Body of pancreas (tissue), 4 donors: ENCODE measurements at regions not wholly inside any gene's neighbourhood (a gene's known extent, or its start where the extent isn't known, plus 50 kb on each side); places are given as distances from the start of the nearest gene placed in this dataset.
"Not testable (repeated sequence)": the region's sequence is repeated elsewhere in the genome, so short reads cannot be mapped to it uniquely, and the experiment has no call there.

ENCODE experiments used
- ATAC-seq: fragments of 150-250 bp; one replicate; pipeline ENCODE4 v1.9.1; 2016
- DNase-seq, 4 donors: peaks; one replicate each; pipeline ENCODE4 v3.0.0-alpha.2; 2019
- H3K27ac ChIP-seq, 4 donors: fragments of 200-600 bp; sonication (generic); 1 replicate in 3 of 4; 2 replicates in 1 of 4; pipeline versions ENCODE4 v1.5.1 to v1.6.1; 2016 to 2019; ENCODE audit warnings: mild to moderate bottlenecking in 1 of 4, mixed read lengths in 1 of 4, moderate library complexity in 1 of 4
- H3K27me3 ChIP-seq, 2 donors: fragments of 200-600 bp; sonication (generic); one replicate each; pipeline ENCODE4 v1.6.0; 2016; ENCODE audit warnings: mild to moderate bottlenecking in 1 of 2
- H3K36me3 ChIP-seq, 2 donors: fragments of 200-600 bp; sonication (generic); replicated peaks in 1 of 2; 2 replicates each; pipeline ENCODE4 v1.5.1; 2016; ENCODE audit warnings: low read depth in 2 of 2; ENCODE audit not compliant: insufficient read depth in 1 of 2
- H3K4me1 ChIP-seq: fragments of 200-600 bp; sonication (generic); one replicate; pipeline ENCODE4 v1.6.0; 2016
- H3K4me3 ChIP-seq, 2 donors: fragments of 200-600 bp; sonication (generic); 1 replicate in 1 of 2; 2 replicates in 1 of 2; pipeline ENCODE4 v1.5.1; 2016 to 2019
- H3K9me3 ChIP-seq, 3 donors: fragments of 200-600 bp; sonication (generic); 1 replicate in 2 of 3; 2 replicates in 1 of 3; pipeline ENCODE4 v1.5.1; 2016
- CTCF ChIP-seq, 7 experiments: fragments of 450-650 bp in 4 of 7; fragments of 200-600 bp in 3 of 7; sonication (generic) in 3 of 7; IDR thresholded peaks; one replicate each; pipeline ENCODE4 v1.5.1; 2016 to 2019; ENCODE audit warnings: antibody characterized with exemption in 7 of 7
- POLR2A ChIP-seq, 3 donors: fragments of 450-650 bp; IDR thresholded peaks; one replicate each; pipeline ENCODE4 v1.6.1; 2016; ENCODE audit warnings: antibody characterized with exemption in 3 of 3, mild to moderate bottlenecking in 2 of 3
- WGBS, 2 donors: methylation state at CpG; one replicate each; pipeline ENCODE4 v1.1.5; 2017; 5-methylcytosine and 5-hydroxymethylcytosine counted together
- intact Hi-C: fragments of 100-400 bp; cut with DNase I; formaldehyde crosslinking; loops from one replicate; pipeline ENCODE4 v1.15.1; 2023

GRCh38 chr18:55735199-55735855, 147.3 kb upstream of the TCF4 start:
- Histone ChIP-seq H3K27me3 (no peaks in the 10 kb centered on the region), H3K9me3 (no peaks in the 10 kb centered on the region), H3K4me1 (no peaks in the 10 kb centered on the region), H3K36me3 (no peaks in the 10 kb centered on the region), H3K27ac (no peak overlapping the region), H3K4me3 (no peak overlapping the region)
- no peak for TF ChIP-seq CTCF (IDR thresholded peaks at IDR 0.05)
- no peak for TF ChIP-seq POLR2A (IDR thresholded peaks at IDR 0.05)
- intact Hi-C loops: no loop called here
- ATAC-seq (no peak), DNase-seq (no peak)
- 61 to 77% methylated on average over 3 of the region's 3 CpGs for WGBS, 2 donors

GRCh38 chr18:55732227-55733106, 144.5 kb upstream of the TCF4 start:
- Histone ChIP-seq H3K4me1 (no peaks in the 10 kb centered on the region), H3K4me3 (no peak overlapping the region), H3K27ac (no peak overlapping the region), H3K36me3 (no peaks in the 10 kb centered on the region), H3K9me3 (no peaks in the 10 kb centered on the region), H3K27me3 (no peaks in the 10 kb centered on the region)
- ATAC-seq: no peak
- DNase-seq: no peak
- 87 to 88% methylated on average over 2 of the region's 2 CpGs for WGBS, 2 donors
- TF ChIP-seq CTCF (IDR thresholded peaks at IDR 0.05) (no peak), POLR2A (IDR thresholded peaks at IDR 0.05) (no peak)
- intact Hi-C loops: no loop called here

GRCh38 chr18:55731594-55732042, 143.6 kb upstream of the TCF4 start:
- intact Hi-C loops: no loop called here
- 66 to 73% methylated on average over 4 of the region's 4 CpGs for WGBS, 2 donors
- H3K4me3 ChIP-seq: no peak overlapping the region
- H3K27ac ChIP-seq: no peak overlapping the region
- ATAC-seq (no peak), DNase-seq (no peak)
- no peaks in the 10 kb centered on the region for H3K4me1 ChIP-seq
- no peaks in the 10 kb centered on the region for H3K36me3 ChIP-seq
- no peaks in the 10 kb centered on the region for H3K9me3 ChIP-seq
- H3K27me3 ChIP-seq: no peaks in the 10 kb centered on the region
- TF ChIP-seq POLR2A (IDR thresholded peaks at IDR 0.05) (no peak), CTCF (IDR thresholded peaks at IDR 0.05) (no peak)

- 72 to 87% methylated on average over 18 to 19 of the region's 21 CpGs for WGBS, 2 donors
- H3K27ac ChIP-seq, H3K9me3 ChIP-seq, H3K27me3 ChIP-seq, H3K4me3 ChIP-seq, H3K4me1 ChIP-seq, ATAC-seq, H3K36me3 ChIP-seq, intact Hi-C loops, DNase-seq: not testable (repeated sequence)
Observed at GRCh38 chr18:55721006-55721405, 133.0 kb upstream of the TCF4 start.

- Histone ChIP-seq H3K36me3 (no peaks in the 10 kb centered on the region), H3K4me1 (no peaks in the 10 kb centered on the region), H3K4me3 (no peak overlapping the region), H3K9me3 (peaks cover 0 to 5% (median 0%) of the 10 kb centered on the region in 3 donors), H3K27ac (no peak overlapping the region), H3K27me3 (no peaks in the 10 kb centered on the region)
- DNase-seq (no peak), ATAC-seq (no peak)
- intact Hi-C loops: no loop called here
- TF ChIP-seq CTCF (IDR thresholded peaks at IDR 0.05) (no peak), POLR2A (IDR thresholded peaks at IDR 0.05) (no peak)
Observed at GRCh38 chr18:55713707-55714106, 125.7 kb upstream of the TCF4 start.
